ENCODE measurements at regions not wholly inside any gene's neighbourhood (a gene's known extent, or its start where the extent isn't known, plus 50 kb on each side); places are given as distances from the start of the nearest gene placed in this dataset.
"Not testable (repeated sequence)": the region's sequence is repeated elsewhere in the genome, so short reads cannot be mapped to it uniquely, and the experiment has no call there.

DNA sequence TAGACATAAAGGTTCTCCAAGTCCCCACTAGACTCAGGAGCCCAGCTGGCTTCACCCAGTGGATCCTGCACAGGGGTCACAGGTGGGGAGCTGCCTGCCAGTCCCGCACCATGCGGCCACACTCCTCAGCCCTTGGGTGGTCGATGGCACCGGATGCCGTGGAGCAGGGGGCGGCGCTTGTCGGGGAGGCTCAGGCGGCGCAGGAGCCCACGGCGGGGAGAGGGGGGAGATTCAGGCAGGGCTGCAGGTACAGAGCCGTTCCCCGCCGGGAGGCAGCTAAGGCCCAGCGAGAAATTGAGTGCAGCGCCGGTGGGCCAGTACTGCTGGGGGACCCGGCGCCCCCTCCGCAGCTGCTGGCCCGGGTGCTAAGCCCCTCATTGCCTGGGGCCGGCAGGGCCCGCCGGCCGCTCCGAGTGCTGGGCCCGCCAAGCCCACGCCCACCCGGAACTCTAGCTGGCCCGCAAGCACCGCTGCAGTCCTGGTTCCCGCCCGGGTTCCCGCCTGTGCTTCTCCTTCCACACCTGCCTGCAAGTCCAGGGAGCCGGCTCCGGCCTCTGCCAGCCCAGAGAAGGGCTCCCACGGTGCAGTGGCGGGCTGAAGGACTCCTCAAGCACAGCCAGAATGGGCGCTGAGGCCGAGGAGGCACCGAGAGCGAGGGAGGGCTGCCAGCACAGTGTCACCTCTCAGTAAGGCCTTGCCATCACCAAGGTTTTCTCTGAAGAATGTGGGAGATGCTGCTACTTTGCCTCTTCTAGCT lies 58.4 kb upstream of the PPP1R12A start:
- Histone ChIP-seq H3K36me3 (ENCODE audit: insufficient read depth, low read length) (no peaks in the 10 kb centered on the region), H3K9me3 (ENCODE audit: low read depth, low read length) (no peaks in the 10 kb centered on the region), H3K79me2 (ENCODE audit: insufficient read depth, low read length) (no peaks in the 10 kb centered on the region), H3K27me3 (ENCODE audit: insufficient read depth, low read length) (no peaks in the 10 kb centered on the region), H3K4me3 (ENCODE audit: insufficient read depth, low read length) (no peak overlapping the region), H3K27ac (ENCODE audit: low read depth, low read length) (no peak overlapping the region), H4K20me1 (ENCODE audit: insufficient read depth, low read length) (no peaks in the 10 kb centered on the region), H3K4me2 (ENCODE audit: insufficient read depth, low read length) (no peak overlapping the region), H2AFZ (ENCODE audit: low read length) (no peak overlapping the region), H3K4me1 (ENCODE audit: insufficient read depth, low read length) (peaks cover 10% of the 10 kb centered on the region)
- no peak for DNase-seq (ENCODE audit: insufficient read length, low spot score, missing footprints)
- no peak for TF ChIP-seq CTCF (IDR thresholded peaks at IDR 0.05; ENCODE audit: extremely low read depth, low read depth, low read length)

DNA sequence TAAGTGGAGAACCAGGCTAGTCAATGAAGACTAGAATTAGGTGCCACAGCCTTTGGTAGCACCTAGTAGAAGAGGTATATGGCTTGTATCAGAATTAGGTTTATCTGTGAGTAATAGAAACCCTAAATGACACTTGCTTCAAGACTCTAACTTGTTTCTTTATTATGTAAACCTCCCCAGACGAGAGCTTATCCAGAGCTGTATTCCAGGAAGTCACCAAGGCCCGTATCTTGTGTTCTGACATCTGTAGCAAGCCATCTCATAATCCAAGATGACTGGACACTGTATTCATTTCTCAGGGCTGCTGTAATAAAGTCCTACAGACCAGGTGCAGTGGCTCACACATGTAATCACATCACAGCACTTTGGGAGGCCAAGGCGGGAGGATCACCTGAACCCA lies 56.7 kb upstream of the PPP1R12A start:
- Histone ChIP-seq H4K20me1 (ENCODE audit: insufficient read depth, low read length) (no peaks in the 10 kb centered on the region), H3K36me3 (ENCODE audit: insufficient read depth, low read length) (no peaks in the 10 kb centered on the region), H3K27me3 (ENCODE audit: insufficient read depth, low read length) (no peaks in the 10 kb centered on the region), H3K4me3 (ENCODE audit: insufficient read depth, low read length) (no peak overlapping the region), H3K27ac (ENCODE audit: low read depth, low read length) (no peak overlapping the region), H3K79me2 (ENCODE audit: insufficient read depth, low read length) (no peaks in the 10 kb centered on the region), H3K9me3 (ENCODE audit: low read depth, low read length) (no peaks in the 10 kb centered on the region), H3K4me2 (ENCODE audit: insufficient read depth, low read length) (no peak overlapping the region), H3K4me1 (ENCODE audit: insufficient read depth, low read length) (peaks cover 10% of the 10 kb centered on the region), H2AFZ (ENCODE audit: low read length) (no peak overlapping the region)
- TF ChIP-seq CTCF (IDR thresholded peaks at IDR 0.05; ENCODE audit: extremely low read depth, low read depth, low read length) = no peak
- no peak for DNase-seq (ENCODE audit: insufficient read length, low spot score, missing footprints)

GRCh38 chr12:79990509-79991338 lies 55.8 kb upstream of the PPP1R12A start:
- peak; percentile 5 for TF ChIP-seq CTCF (IDR thresholded peaks at IDR 0.05; ENCODE audit: extremely low read depth, low read depth, low read length)
- not testable (repeated sequence) for H3K4me3 ChIP-seq (ENCODE audit: insufficient read depth, low read length); H3K36me3 ChIP-seq (ENCODE audit: insufficient read depth, low read length); H3K4me2 ChIP-seq (ENCODE audit: insufficient read depth, low read length); H3K4me1 ChIP-seq (ENCODE audit: insufficient read depth, low read length); H3K79me2 ChIP-seq (ENCODE audit: insufficient read depth, low read length); DNase-seq (ENCODE audit: insufficient read length, low spot score, missing footprints); H3K27ac ChIP-seq (ENCODE audit: low read depth, low read length); H3K9me3 ChIP-seq (ENCODE audit: low read depth, low read length); H3K27me3 ChIP-seq (ENCODE audit: insufficient read depth, low read length); H4K20me1 ChIP-seq (ENCODE audit: insufficient read depth, low read length)
- H2AFZ ChIP-seq (ENCODE audit: low read length) = peak overlapping the region; percentile 5

DNA sequence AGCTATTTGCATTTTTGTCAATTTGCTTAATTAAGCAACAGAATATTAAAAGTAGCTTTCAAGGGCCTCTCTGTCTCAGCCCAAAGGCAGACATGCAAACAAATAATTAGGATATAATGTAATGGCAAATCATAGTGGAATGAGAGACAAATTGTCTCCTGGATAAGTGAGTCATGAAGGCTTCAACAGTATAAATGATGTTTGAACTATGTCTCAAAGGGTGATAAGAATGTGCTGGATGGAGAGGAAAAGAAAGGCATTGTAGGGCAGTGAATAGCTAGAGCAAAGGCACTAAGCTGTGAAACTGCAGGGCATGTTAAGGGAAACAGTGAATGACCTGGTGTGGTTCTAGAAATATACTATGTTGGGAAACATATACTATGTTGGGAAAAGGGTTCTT lies 53.5 kb upstream of the PPP1R12A start:
- Histone ChIP-seq H3K4me1 (ENCODE audit: insufficient read depth, low read length) (peaks cover 23% of the 10 kb centered on the region), H3K4me2 (ENCODE audit: insufficient read depth, low read length) (no peak overlapping the region), H2AFZ (ENCODE audit: low read length) (no peak overlapping the region), H3K4me3 (ENCODE audit: insufficient read depth, low read length) (no peak overlapping the region), H3K79me2 (ENCODE audit: insufficient read depth, low read length) (no peaks in the 10 kb centered on the region), H3K9me3 (ENCODE audit: low read depth, low read length) (no peaks in the 10 kb centered on the region), H3K27me3 (ENCODE audit: insufficient read depth, low read length) (no peaks in the 10 kb centered on the region), H3K27ac (ENCODE audit: low read depth, low read length) (no peak overlapping the region), H3K36me3 (ENCODE audit: insufficient read depth, low read length) (no peaks in the 10 kb centered on the region), H4K20me1 (ENCODE audit: insufficient read depth, low read length) (no peaks in the 10 kb centered on the region)
- TF ChIP-seq CTCF (IDR thresholded peaks at IDR 0.05; ENCODE audit: extremely low read depth, low read depth, low read length) = no peak
- peak; percentile 78 for DNase-seq (ENCODE audit: insufficient read length, low spot score, missing footprints)
